Neural progenitor cell (in vitro differentiated cells): ENCODE measurements at regions not wholly inside any gene's neighbourhood (a gene's known extent, or its start where the extent isn't known, plus 50 kb on each side); places are given as distances from the start of the nearest gene placed in this dataset.
"Not testable (repeated sequence)": the region's sequence is repeated elsewhere in the genome, so short reads cannot be mapped to it uniquely, and the experiment has no call there.

Source experiments
- EZH2 ChIP-seq: fragments of 200-600 bp; sonication (generic); IDR thresholded peaks from 2 replicates; pipeline ENCODE4 v1.6.1; 2017; ENCODE audit warnings: antibody characterized with exemption, mild to moderate bottlenecking, moderate library complexity
- EZH2phosphoT487 ChIP-seq: fragments of 200-600 bp; sonication (generic); IDR thresholded peaks from 2 replicates; pipeline ENCODE4 v1.6.1; 2017; ENCODE audit warnings: antibody characterized with exemption
- TF ChIP-seq, protein P1 (sequence below): fragments of 200-600 bp; sonication (generic); IDR thresholded peaks from 2 replicates; pipeline ENCODE4 v1.5.1; 2017; ENCODE audit warnings: antibody characterized with exemption, mild to moderate bottlenecking

DNA sequence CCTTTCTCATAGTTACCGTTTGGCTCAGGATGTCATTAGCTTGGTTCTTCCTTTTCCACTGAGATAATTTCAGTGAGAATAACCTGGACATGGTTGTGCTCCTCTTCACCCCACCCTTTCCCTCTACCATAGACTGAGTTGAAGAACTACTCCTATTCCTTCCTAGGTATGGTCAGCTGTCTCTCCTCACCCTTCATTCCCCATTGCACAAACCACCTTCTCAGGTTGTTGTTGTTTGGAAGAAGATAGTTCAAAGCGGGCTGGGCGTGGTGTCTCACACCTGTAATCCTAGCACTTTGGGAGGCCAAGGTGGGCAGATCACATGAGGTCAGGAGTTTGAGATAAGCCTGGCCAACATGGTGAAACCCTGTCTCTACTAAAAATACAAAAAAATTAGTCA is 168.0 kb upstream of the TBL1XR1 start:
- not testable (repeated sequence) for TF ChIP-seq EZH2, EZH2phosphoT487
- TF ChIP-seq, protein P1, sequence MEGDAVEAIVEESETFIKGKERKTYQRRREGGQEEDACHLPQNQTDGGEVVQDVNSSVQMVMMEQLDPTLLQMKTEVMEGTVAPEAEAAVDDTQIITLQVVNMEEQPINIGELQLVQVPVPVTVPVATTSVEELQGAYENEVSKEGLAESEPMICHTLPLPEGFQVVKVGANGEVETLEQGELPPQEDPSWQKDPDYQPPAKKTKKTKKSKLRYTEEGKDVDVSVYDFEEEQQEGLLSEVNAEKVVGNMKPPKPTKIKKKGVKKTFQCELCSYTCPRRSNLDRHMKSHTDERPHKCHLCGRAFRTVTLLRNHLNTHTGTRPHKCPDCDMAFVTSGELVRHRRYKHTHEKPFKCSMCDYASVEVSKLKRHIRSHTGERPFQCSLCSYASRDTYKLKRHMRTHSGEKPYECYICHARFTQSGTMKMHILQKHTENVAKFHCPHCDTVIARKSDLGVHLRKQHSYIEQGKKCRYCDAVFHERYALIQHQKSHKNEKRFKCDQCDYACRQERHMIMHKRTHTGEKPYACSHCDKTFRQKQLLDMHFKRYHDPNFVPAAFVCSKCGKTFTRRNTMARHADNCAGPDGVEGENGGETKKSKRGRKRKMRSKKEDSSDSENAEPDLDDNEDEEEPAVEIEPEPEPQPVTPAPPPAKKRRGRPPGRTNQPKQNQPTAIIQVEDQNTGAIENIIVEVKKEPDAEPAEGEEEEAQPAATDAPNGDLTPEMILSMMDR: not testable (repeated sequence)
